HL-60 (cell line): ENCODE measurements at regions not wholly inside any gene's neighbourhood (a gene's known extent, or its start where the extent isn't known, plus 50 kb on each side); places are given as distances from the start of the nearest gene placed in this dataset.

Source experiments
- DNase-seq, 2 experiments: peaks; one replicate each; pipeline ENCODE4 v3.0.0-alpha.2; 2010 to 2020; ENCODE audit warnings: low read depth in 1 of 2, low spot score in 1 of 2
- H3K27ac ChIP-seq: fragments of 250-450 bp; sonication (Bioruptor Pico); replicated peaks from 2 replicates; pipeline ENCODE4 v1.5.1; 2020; ENCODE audit warnings: mild to moderate bottlenecking, moderate library complexity
- H3K27me3 ChIP-seq: fragments of 250-450 bp; sonication (Bioruptor Pico); 2 replicates; pipeline ENCODE4 v1.5.1; 2021; ENCODE audit warnings: mild to moderate bottlenecking, moderate library complexity; ENCODE audit not compliant: insufficient read depth, poor library complexity, severe bottlenecking
- H3K4me3 ChIP-seq: replicated peaks from 2 replicates; pipeline ENCODE4 v1.5.1; 2011; ENCODE audit warnings: mild to moderate bottlenecking, control low read depth, low read length; ENCODE audit not compliant: insufficient read depth
- GABPA ChIP-seq: IDR thresholded peaks from 2 replicates; pipeline ENCODE4 v1.6.1; 2012; ENCODE audit warnings: low read depth
- POLR2AphosphoS5 ChIP-seq: IDR thresholded peaks from 2 replicates; pipeline ENCODE4 v1.6.1; 2012; ENCODE audit warnings: low read depth
- SPI1 ChIP-seq: IDR thresholded peaks from 2 replicates; pipeline ENCODE4 v1.6.1; 2012; ENCODE audit warnings: low read depth, mild to moderate bottlenecking, borderline replicate concordance
- TF ChIP-seq, protein P1 (sequence below): IDR thresholded peaks from one replicate; pipeline ENCODE4 v1.5.1; 2011; ENCODE audit warnings: low read length, control low read depth, inconsistent platforms; ENCODE audit not compliant: insufficient read depth
- TF ChIP-seq, protein P2 (sequence below): IDR thresholded peaks from 2 replicates; pipeline ENCODE4 v1.6.1; 2012; ENCODE audit warnings: low read depth; ENCODE audit not compliant: insufficient replicate concordance

DNA sequence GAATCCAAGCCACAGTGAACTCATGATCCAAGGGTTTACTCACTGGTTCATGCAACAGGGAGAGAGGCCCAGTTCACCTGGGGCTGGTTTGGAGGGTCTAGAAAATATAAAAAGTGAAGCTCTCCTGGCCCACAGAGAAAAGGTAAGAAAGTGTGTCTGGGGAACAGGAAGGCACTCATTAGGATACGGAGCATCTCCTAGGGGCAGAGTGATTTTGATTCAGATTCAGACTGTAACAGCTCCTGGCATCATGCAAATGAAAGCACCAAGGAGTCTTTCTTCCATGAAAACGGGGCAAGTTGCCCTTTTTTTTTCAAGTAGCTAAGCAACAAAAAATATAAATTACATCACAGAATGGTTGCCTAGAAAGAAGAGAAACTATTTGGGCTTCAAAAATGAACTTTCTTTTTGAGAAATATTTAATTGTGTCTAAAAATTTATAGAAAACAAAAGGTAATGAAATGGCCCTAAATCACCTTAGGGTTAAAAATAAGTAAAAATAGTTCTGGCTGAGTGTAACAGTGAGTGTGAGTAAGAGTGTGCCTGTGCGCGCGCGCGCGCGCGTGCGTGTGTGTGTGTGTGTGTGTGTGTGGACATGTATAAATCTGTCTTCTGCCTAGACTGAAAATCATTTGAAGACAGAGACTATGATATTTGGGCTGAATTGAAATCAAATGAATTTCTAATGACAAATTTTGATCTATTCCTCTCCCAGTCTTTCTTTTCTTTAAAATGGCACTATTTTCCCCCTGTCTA, 177.8 kb upstream of the ZNF462 start:
- no peak overlapping the region for H3K4me3 ChIP-seq
- H3K27ac ChIP-seq = no peak overlapping the region
- TF ChIP-seq POLR2AphosphoS5 = no peak
- TF ChIP-seq, protein P1, sequence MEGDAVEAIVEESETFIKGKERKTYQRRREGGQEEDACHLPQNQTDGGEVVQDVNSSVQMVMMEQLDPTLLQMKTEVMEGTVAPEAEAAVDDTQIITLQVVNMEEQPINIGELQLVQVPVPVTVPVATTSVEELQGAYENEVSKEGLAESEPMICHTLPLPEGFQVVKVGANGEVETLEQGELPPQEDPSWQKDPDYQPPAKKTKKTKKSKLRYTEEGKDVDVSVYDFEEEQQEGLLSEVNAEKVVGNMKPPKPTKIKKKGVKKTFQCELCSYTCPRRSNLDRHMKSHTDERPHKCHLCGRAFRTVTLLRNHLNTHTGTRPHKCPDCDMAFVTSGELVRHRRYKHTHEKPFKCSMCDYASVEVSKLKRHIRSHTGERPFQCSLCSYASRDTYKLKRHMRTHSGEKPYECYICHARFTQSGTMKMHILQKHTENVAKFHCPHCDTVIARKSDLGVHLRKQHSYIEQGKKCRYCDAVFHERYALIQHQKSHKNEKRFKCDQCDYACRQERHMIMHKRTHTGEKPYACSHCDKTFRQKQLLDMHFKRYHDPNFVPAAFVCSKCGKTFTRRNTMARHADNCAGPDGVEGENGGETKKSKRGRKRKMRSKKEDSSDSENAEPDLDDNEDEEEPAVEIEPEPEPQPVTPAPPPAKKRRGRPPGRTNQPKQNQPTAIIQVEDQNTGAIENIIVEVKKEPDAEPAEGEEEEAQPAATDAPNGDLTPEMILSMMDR = no peak
- no peak for TF ChIP-seq GABPA
- TF ChIP-seq SPI1 = no peak
- TF ChIP-seq, protein P2, sequence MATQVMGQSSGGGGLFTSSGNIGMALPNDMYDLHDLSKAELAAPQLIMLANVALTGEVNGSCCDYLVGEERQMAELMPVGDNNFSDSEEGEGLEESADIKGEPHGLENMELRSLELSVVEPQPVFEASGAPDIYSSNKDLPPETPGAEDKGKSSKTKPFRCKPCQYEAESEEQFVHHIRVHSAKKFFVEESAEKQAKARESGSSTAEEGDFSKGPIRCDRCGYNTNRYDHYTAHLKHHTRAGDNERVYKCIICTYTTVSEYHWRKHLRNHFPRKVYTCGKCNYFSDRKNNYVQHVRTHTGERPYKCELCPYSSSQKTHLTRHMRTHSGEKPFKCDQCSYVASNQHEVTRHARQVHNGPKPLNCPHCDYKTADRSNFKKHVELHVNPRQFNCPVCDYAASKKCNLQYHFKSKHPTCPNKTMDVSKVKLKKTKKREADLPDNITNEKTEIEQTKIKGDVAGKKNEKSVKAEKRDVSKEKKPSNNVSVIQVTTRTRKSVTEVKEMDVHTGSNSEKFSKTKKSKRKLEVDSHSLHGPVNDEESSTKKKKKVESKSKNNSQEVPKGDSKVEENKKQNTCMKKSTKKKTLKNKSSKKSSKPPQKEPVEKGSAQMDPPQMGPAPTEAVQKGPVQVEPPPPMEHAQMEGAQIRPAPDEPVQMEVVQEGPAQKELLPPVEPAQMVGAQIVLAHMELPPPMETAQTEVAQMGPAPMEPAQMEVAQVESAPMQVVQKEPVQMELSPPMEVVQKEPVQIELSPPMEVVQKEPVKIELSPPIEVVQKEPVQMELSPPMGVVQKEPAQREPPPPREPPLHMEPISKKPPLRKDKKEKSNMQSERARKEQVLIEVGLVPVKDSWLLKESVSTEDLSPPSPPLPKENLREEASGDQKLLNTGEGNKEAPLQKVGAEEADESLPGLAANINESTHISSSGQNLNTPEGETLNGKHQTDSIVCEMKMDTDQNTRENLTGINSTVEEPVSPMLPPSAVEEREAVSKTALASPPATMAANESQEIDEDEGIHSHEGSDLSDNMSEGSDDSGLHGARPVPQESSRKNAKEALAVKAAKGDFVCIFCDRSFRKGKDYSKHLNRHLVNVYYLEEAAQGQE = no peak
- H3K27me3 ChIP-seq = no peaks in the 10 kb centered on the region
- DNase-seq = no peak

DNA sequence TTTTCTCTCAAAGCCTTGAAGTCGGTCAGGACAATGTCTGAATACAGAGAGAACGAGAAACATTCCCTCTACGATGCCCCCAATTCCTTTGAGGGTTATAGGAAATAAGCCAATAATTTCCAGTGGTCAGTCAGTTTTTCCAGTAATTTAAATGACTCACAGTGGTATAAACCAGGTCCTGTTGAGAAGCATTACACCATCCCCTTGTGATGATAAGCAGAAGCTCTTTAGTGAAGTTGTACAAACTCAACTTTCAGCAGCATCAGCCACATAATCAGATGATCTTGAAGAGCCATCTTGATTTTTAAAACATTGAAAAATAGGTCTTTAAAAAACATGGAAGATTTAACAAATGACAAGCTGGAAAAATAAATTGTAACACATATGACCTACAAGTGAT, 173.9 kb upstream of the ZNF462 start:
- Histone ChIP-seq H3K27ac (no peak overlapping the region), H3K27me3 (no peaks in the 10 kb centered on the region), H3K4me3 (no peak overlapping the region)
- DNase-seq = no peak
- TF ChIP-seq POLR2AphosphoS5 (no peak), SPI1 (no peak), GABPA (no peak)
- TF ChIP-seq, protein P1 = no peak
- TF ChIP-seq, protein P2 = no peak

DNA sequence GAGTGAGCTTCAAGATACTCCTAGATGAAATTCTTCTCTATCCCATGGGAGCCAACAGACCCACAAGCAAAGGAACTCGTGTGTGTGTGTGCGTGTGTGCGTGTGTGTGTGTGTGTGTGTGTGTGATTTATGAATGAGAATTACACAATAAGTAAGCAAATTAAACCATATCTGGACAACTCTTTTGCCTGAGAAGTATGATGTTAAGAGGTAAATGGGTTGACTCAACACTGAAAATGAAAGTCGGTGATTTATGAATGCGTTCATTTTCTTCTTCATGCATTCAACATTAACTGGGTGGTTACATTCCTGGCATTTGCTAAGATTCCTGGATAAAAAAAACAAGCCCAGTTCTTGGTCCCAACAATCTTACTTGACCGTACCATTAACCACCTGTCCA, 171.3 kb upstream of the ZNF462 start:
- no peaks in the 10 kb centered on the region for H3K27me3 ChIP-seq
- TF ChIP-seq, protein P1 = no peak
- TF ChIP-seq SPI1 (no peak), POLR2AphosphoS5 (no peak), GABPA (no peak)
- TF ChIP-seq, protein P2 = no peak

More for the DNA sequence above, 171.3 kb upstream of the ZNF462 start:
- Histone ChIP-seq H3K4me3 (no peak overlapping the region), H3K27ac (no peak overlapping the region)
- DNase-seq = no peak
